Cardiac fibroblast (primary cell): ENCODE measurements at regions not wholly inside any gene's neighbourhood (a gene's known extent, or its start where the extent isn't known, plus 50 kb on each side); places are given as distances from the start of the nearest gene placed in this dataset.
"Not testable (repeated sequence)": the region's sequence is repeated elsewhere in the genome, so short reads cannot be mapped to it uniquely, and the experiment has no call there.

Experiments
- DNase-seq, 2 donors: peaks; one replicate each; pipeline versions ENCODE4 v3.0.0 to v3.0.0-alpha.2; 2010; ENCODE audit warnings: low read depth in 2 of 2
- H3K4me3 ChIP-seq, 2 donors: replicated peaks in 1 of 2; 1 replicate in 1 of 2; 2 replicates in 1 of 2; pipeline ENCODE4 v1.5.1; 2011; ENCODE audit warnings: low read depth in 2 of 2, low read length in 2 of 2, mild to moderate bottlenecking in 2 of 2, moderate library complexity in 1 of 2

DNA sequence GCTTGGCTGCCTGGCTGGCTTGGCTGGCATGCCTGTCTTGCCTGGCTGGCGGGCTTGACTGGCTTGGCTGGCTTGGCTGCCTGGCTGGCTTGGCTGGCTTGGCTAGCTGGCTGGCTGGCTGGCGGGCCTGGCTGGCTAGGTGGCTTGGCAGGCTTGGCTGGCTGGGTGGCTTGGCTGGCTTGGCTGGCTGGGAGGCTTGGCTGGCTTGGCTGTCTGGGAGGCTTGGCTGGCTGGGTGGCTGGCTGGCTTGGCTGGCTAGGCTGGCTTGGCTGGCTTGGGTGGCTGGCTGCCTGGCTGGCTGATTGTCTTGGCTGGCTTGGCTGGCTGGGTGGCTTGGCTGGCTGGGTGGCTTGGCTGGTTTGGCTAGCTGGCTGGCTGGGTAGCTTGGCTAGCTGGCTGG, 2819.7 kb downstream of the RPIA start:
- H3K4me3 ChIP-seq, DNase-seq: not testable (repeated sequence)

DNA sequence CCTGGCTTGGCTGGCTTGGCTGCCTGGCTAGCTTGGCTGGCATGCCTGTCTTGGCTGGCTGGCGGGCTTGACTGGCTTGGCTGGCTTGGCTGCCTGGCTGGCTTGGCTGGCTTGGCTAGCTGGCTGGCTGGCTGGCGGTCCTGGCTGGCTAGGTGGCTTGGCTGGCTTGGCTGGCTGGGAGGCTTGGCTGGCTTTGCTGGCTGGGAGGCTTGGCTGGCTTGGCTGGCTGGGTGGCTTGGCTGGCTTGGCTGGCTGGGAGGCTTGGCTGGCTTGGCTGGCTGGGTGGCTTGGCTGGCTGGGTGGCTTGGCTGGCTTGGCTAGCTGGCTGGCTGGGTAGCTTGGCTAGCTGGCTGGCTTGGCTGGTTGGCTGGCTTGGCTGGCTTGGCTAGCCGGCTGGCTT, 2824.5 kb downstream of the RPIA start:
- not testable (repeated sequence) for H3K4me3 ChIP-seq, DNase-seq

DNA sequence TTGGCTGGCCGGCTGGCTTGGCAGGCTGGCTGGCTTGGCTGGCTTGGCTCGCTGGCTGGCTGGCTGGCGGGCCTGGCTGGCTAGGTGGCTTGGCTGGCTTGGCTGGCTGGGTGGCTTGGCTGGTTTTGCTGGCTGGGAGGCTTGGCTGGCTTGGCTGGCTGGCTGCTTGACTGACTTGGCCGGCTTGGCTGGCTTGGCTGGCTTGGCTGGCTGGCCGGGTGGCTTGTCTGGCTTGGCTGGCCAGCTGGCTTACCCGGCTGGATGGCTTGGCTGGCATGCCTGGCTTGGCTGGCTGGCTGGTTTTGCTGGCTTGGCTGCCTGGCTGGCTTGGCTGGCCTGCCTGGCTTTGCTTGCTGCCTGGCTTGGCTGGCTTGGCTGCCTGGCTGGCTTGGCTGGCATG, 2825.2 kb downstream of the RPIA start:
- not testable (repeated sequence) for H3K4me3 ChIP-seq, DNase-seq

DNA sequence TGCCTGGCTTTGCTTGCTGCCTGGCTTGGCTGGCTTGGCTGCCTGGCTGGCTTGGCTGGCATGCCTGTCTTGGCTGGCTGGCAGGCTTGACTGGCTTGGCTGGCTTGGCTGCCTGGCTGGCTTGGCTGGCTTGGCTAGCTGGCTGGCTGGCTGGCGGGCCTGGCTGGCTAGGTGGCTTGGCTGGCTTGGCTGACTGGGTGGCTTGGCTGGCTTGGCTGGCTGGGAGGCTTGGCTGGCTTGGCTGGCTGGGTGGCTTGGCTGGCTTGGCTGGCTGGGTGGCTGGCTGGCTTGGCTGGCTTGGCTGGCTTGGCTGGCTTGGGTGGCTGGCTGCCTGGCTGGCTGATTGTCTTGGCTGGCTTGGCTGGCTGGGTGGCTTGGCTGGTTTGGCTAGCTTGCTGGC, 2826.4 kb downstream of the RPIA start:
- not testable (repeated sequence) for DNase-seq, H3K4me3 ChIP-seq

DNA sequence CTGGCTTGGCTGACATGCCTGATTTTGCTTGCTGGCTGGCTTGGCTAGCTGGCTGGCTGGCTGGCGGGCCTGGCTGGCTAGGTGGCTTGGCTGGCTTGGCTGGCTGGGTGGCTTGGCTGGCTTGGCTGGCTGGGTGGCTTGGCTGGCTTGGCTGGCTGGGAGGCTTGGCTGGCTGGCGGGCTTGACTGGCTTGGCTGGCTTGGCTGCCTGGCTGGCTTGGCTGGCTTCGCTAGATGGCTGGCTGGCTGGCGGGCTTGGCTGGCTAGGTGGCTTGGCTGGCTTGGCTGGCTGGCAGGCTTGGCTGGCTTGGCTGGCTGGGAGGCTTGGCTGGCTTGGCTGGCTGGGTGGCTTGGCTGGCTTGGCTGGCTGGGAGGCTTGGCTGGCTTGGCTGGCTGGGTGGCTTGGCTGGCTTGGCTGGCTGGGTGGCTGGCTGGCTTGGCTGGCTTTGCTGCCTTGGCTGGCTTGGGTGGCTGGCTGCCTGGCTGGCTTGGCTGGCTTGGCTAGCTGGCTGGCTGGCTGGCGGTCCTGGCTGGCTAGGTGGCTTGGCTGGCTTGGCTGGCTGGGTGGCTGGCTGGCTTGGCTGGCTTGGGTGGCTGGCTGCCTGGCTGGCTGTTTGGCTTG, 2827.0 kb downstream of the RPIA start:
- H3K4me3 ChIP-seq, DNase-seq: not testable (repeated sequence)

DNA sequence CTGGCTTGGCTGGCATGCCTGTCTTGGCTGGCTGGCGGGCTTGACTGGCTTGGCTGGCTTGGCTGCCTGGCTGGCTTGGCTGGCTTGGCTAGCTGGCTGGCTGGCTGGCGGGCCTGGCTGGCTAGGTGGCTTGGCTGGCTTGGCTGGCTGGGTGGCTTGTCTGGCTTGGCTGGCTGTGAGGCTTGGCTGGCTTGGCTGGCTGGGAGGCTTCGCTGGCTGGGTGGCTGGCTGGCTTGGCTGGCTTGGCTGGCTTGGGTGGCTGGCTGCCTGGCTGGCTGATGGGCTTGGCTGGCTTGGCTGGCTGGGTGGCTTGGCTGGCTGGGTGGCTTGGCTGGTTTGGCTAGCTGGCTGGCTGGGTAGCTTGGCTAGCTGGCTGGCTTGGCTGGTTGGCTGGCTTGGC, 2827.9 kb downstream of the RPIA start:
- H3K4me3 ChIP-seq, DNase-seq: not testable (repeated sequence)

DNA sequence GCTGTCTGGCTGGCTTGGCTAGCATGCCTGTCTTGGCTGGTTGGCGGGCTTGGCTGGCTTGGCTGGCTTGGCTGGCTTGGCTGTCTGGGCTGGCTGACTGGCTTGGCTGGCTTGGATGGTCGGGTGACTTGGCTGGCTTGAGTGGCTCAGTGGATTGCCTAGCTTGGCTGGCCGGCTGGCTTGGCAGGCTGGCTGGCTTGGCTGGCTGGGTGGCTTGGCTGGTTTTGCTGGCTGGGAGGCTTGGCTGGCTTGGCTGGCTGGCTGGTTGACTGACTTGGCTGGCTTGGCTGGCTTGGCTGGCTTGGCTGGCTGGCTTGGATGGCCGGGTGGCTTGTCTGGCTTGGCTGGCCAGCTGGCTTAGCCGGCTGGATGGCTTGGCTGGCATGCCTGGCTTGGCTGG, 2828.4 kb downstream of the RPIA start:
- not testable (repeated sequence) for DNase-seq, H3K4me3 ChIP-seq

DNA sequence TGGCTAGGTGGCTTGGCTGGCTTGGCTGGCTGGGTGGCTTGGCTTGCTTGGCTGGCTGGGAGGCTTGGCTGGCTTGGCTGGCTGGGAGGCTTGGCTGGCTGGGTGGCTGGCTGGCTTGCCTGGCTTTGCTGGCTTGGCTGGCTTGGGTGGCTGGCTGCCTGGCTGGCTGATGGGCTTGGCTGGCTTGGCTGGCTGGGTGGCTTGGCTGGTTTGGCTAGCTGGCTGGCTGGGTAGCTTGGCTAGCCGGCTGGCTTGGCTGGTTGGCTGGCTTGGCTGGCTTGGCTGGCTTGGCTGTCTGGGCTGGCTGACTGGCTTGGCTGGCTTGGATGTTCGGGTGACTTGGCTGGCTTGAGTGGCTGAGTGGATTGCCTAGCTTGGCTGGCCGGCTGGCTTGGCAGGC, 2829.1 kb downstream of the RPIA start:
- not testable (repeated sequence) for DNase-seq, H3K4me3 ChIP-seq

DNA sequence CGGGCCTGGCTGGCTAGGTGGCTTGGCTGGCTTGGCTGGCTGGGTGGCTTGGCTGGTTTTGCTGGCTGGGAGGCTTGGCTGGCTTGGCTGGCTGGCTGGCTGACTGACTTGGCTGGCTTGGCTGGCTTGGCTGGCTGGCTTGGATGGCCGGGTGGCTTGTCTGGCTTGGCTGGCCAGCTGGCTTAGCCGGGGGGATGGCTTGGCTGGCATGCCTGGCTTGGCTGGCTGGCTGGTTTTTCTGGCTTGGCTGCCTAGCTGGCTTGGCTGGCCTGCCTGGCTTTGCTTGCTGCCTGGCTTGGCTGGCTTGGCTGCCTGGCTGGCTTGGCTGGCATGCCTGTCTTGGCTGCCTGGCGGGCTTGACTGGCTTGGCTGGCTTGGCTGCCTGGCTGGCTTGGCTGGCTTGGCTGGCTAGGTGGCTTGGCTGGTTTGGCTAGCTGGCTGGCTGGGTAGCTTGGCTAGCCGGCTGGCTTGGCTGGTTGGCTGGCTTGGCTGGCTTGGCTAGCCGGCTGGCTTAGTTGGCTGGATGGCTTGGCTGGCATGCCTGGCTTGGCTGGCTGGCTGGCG, 2829.6 kb downstream of the RPIA start:
- H3K4me3 ChIP-seq, DNase-seq: not testable (repeated sequence)

DNA sequence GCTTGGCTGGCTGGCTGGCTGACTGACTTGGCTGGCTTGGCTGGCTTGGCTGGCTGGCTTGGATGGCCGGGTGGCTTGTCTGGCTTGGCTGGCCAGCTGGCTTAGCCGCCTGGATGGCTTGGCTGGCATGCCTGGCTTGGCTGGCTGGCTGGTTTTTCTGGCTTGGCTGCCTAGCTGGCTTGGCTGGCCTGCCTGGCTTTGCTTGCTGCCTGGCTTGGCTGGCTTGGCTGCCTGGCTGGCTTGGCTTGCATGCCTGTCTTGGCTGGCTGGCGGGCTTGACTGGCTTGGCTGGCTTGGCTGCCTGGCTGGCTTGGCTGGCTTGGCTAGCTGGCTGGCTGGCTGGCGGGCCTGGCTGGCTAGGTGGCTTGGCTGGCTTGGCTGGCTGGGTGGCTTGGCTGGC, 2830.5 kb downstream of the RPIA start:
- DNase-seq, H3K4me3 ChIP-seq: not testable (repeated sequence)

DNA sequence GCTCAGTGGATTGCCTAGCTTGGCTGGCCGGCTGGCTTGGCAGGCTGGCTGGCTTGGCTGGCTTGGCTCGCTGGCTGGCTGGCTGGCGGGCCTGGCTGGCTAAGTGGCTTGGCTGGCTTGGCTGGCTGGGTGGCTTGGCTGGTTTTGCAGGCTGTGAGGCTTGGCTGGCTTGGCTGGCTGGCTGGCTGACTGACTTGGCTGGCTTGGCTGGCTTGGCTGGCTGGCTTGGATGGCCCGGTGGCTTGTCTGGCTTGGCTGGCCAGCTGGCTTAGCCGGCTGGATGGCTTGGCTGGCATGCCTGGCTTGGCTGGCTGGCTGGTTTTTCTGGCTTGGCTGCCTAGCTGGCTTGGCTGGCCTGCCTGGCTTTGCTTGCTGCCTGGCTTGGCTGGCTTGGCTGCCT, 2831.4 kb downstream of the RPIA start:
- H3K4me3 ChIP-seq, DNase-seq: not testable (repeated sequence)

DNA sequence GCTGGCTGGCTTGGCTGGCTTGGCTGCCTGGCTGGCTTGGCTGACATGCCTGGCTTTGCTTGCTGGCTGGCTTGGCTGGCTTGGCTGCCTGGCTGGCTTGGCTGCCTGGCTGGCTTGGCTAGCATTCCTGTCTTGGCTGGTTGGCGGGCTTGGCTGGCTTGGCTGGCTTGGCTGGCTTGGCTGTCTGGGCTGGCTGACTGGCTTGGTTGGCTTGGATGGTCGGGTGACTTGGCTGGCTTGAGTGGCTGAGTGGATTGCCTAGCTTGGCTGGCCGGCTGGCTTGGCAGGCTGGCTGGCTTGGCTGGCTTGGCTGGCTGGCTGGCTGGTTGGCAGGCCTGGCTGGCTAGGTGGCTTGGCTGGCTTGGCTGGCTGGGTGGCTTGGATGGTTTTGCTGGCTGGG, 2832.3 kb downstream of the RPIA start:
- H3K4me3 ChIP-seq, DNase-seq: not testable (repeated sequence)

DNA sequence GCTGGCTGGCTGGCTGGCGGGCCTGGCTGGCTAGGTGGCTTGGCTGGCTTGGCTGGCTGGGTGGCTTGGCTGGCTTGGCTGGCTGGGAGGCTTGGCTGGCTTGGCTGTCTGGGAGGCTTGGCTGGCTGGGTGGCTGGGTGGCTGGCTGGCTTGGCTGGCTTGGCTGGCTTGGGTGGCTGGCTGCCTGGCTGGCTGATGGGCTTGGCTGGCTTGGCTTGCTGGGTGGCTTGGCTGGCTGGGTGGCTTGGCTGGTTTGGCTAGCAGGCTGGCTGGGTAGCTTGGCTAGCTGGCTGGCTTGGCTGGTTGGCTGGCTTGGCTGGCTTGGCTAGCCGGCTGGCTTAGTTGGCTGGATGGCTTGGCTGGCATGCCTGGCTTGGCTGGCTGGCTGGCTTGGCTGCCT, 2834.1 kb downstream of the RPIA start:
- H3K4me3 ChIP-seq, DNase-seq: not testable (repeated sequence)

DNA sequence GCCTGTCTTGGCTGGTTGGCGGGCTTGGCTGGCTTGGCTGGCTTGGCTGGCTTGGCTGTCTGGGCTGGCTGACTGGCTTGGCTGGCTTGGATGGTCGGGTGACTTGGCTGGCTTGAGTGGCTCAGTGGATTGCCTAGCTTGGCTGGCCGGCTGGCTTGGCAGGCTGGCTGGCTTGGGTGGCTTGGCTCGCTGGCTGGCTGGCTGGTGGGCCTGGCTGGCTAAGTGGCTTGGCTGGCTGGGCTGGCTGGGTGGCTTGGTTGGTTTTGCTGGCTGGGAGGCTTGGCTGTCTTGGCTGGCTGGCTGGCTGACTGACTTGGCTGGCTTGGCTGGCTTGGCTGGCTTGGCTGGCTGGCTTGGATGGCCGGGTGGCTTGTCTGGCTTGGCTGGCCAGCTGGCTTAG, 2834.6 kb downstream of the RPIA start:
- not testable (repeated sequence) for DNase-seq, H3K4me3 ChIP-seq

DNA sequence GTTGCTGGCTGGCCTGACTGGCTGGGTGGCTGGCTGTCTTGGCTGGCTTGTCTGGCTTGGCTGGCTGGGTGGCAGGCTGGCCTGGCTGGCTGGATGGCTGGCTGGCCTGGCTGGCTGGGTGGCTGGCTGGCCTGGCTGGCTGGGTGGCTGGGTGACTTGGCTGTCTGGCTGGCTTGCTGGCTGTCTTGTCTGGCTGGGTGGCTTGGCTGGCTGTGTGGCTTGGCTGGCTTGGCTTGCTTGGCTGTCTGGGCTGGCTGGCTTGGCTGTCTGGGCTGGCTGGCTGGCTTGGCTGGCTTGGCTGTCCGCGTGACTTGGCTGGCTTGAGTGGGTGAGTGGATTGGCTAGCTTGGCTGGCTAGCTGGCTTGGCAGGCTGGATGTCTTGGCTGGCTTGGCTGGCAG, 2835.6 kb downstream of the RPIA start:
- H3K4me3 ChIP-seq, DNase-seq: not testable (repeated sequence)

DNA sequence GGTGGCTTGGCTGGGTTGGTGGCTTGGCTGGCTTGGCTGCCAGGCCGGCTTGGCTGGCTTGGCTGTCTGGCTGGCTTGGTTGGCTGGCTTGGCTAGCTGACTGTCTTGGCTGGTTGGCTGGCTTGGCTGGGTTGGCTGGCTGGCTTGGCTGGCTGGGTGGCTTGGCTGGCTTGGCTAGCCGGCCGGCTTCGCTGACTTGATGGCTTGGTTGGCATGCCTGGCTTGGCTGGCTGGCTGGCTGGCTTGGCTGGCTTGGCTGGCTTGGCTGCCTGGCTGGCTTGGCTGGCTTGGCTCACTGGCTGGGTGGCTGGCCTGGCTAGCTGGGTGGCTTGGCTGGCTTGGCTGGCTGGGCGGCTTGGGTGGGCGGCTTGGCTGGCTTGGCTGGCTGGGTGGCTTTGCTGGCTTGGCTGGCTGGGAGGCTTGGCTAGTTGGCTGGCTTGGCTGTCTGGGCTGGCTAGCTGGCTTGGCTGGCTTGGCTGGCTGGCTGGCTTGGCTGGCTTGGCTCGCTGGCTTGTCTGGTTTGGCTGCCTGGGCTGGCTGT, 2836.1 kb downstream of the RPIA start:
- DNase-seq = not testable (repeated sequence)

DNA sequence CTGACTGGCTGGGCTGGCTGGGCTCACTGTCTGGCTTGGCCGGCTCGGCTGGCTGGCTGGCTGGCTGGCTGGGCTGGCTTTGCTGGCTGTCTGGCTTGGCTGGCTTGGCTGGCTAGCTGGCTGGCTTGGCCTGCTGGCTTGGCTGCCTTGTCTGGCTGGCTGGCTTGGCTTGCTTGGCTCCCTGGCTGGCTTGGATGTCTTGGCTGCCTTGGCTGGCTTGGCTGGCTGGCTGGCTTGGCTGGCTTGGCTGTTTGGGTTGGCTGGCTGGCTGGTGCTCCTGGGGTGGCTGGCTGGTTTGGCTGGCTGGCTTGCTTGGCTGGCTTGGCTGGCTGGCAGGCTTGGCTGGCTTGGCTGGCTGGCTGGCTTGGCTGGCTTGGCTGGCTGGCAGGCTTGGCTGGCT, 2836.9 kb downstream of the RPIA start:
- DNase-seq, H3K4me3 ChIP-seq: not testable (repeated sequence)

More for the DNA sequence above, 2836.1 kb downstream of the RPIA start:
- H3K4me3 ChIP-seq = not testable (repeated sequence)

DNA sequence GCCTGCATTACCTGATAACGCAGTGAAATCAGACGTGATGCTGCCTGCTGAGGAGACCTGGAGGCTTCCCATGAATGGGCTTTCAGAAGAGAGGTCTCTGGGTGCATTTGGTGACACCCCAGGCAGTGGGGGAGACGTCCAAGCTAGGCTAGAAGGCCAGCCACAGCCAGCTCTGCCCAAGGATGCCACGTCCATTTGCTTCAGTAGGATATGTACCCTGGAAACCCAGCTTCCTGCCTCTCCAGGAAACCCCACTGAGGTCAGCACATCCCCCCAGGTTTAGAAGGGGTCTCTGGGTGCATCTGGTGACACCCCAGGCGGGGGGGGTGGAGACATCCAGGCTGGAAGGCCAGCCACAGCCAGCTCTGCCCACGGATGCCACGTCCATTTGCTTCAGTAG, 2844.6 kb downstream of the RPIA start:
- not testable (repeated sequence) for H3K4me3 ChIP-seq, DNase-seq

DNA sequence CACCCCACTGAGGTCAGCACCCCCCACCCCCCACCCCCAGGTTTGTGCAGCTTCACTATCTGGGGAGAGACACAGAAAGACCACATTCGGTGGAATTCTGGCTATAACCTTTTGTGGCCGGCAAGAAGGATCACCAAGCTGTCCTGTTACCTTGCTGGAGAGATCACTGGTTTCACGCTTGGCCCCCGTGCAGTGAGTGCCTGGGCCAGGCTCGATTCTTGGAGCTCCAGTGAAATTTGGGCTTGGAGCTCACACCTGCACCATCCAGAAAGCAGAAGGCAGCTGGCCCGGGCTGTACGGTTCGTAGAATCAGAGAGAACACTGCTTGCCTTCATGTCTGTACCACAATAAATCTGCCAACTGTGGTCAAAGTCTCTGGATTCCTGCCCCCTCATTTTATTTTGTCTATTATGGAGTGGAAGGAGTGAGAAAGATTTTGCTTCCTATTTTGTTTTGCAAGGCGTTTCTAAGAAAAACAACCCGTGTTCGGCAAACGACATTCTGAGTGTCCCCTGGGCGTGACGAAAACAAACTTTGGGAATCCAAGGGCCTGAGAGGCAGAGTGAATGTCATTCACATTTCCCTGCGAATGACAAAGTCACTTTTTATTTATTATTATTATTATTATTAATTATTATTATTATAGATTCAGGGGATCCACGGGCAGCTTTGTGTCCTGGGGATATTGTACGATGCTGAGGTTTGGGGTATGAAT, 2845.2 kb downstream of the RPIA start:
- DNase-seq = not testable (repeated sequence)

More for the DNA sequence above, 2845.2 kb downstream of the RPIA start:
- H3K4me3 ChIP-seq = not testable (repeated sequence)
